K562 (cell line): ENCODE measurements at regions not wholly inside any gene's neighbourhood (a gene's known extent, or its start where the extent isn't known, plus 50 kb on each side); places are given as distances from the start of the nearest gene placed in this dataset.

Experiments used
- EZH2 ChIP-seq: IDR thresholded peaks from 2 replicates; pipeline ENCODE4 v1.6.1; 2012; ENCODE audit warnings: low read depth, mild to moderate bottlenecking, inconsistent platforms, low read length, borderline replicate concordance
- FOXK1 ChIP-seq: sonication (generic); formaldehyde crosslinking; IDR thresholded peaks from 2 replicates; pipeline ENCODE4 v1.8.0; 2022; ENCODE audit warnings: missing genetic modification reagents, mild to moderate bottlenecking, borderline replicate concordance
- PRMT5 ChIP-seq: sonication (generic); formaldehyde crosslinking; IDR thresholded peaks from 2 replicates; pipeline ENCODE4 v1.5.0; 2020; ENCODE audit warnings: missing genetic modification reagents
- ZNF512 ChIP-seq: IDR thresholded peaks from 2 replicates; pipeline ENCODE4 v1.6.1; 2016; ENCODE audit warnings: missing genetic modification characterization, missing compliant biosample characterization

DNA sequence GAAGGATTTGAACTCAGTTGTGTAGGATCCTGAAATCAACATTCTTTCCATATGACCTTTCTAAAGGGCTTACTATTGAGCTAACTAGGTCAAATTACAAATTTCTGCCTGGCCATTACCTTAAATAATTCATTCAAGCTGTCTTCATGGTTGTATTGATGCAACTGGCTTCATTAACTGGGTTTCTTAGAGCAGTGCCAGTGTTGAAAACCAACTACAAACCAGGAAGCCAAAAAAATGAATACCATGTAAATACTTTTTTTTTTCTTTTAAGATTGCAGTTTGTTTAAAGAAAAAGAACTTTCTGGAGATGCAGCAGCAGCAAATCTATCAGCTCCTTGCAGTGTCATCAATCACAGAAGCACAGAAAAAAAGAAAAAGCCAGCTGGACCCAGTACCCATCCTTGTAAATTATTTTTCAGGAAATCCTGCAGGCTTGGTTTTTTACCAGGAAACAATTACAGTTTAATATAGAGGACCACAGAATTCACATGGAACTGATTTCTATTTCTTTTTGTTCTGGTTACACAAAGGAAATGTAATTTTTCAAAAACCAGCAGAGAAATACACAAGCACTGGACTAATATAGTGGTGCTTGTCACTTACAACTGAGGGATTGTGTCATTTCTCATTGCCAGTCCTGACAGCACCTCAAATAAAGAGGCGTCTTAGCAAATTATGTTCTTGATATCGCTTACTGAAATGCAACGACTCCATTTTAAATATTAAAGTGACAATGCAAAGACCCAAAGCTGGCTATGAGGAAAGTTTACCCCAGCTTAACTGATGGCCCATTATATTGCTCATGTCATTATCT lies 131.9 kb downstream of the TMEM26 start:
- TF ChIP-seq EZH2 (no peak), PRMT5 (no peak), ZNF512 (tag) (no peak), FOXK1 (CRISPR knock-in tag) (no peak)
